K562 (cell line): ENCODE measurements at regions not wholly inside any gene's neighbourhood (a gene's known extent, or its start where the extent isn't known, plus 50 kb on each side); places are given as distances from the start of the nearest gene placed in this dataset. TPM values are rescaled to one million over a fixed set of nuclear protein-coding genes. Genes with fewer than 3 reads are reported as not detected.
A peak's percentile ranks its signal among the peaks of the same experiment; 100 is the strongest.
"Not testable (repeated sequence)": the region's sequence is repeated elsewhere in the genome, so short reads cannot be mapped to it uniquely, and the experiment has no call there.

Experiments
- ATAC-seq: fragments of 200-7000 bp; cut with Tn5 transposase; 3 replicates; pipeline ENCODE4 v1.9.1; 2020; ENCODE audit warnings: moderate library complexity
- BruUV-seq: library from RNA; stranded (reverse); fragments of 400-500 nt; replicated peaks from 2 replicates; lab custom pipeline; 2021; lab: Mats Ljungman, UMichigan
- CTCF ChIA-PET: fragments of 300-600 bp; formaldehyde crosslinking; extraction: SDS; loops from one replicate; lab custom pipeline; 2021; ENCODE audit warnings: low intra/inter-chr PET ratio; lab: Yijun Ruan, JAX
- POLR2A ChIA-PET: fragments of 300-600, 350-650 bp; sonication (Branson Sonifier 250); formaldehyde crosslinking; extraction: SDS; loops from one replicate; lab custom pipeline; 2021; ENCODE audit warnings: antibody characterized with exemption, inconsistent platforms; lab: Yijun Ruan, JAX
- DNase-seq, 4 experiments: peaks; one replicate each; pipeline versions ENCODE4 v3.0.0 to v3.0.0-alpha.2; 2011 to 2018; ENCODE audit warnings: low spot score in 3 of 4, mixed read lengths in 3 of 4; ENCODE audit errors: extremely low read depth in 1 of 4
- FAIRE-seq: peaks from 2 replicates; lab custom pipeline; 2011; peaks lifted over from hg19 to GRCh38; lab: Jason Lieb, UNC
- H2AFZ ChIP-seq: 2 replicates; pipeline ENCODE4 v1.6.0; 2011; ENCODE audit warnings: low read depth, low read length, control low read depth, inconsistent platforms
- H3K27ac ChIP-seq: fragments of 200-600 bp; 3 replicates; pipeline ENCODE4 v1.8.0; 2011; ENCODE audit warnings: low read depth, mild to moderate bottlenecking, control low read depth, inconsistent platforms, low read length, moderate library complexity, mixed read lengths; ENCODE audit errors: extremely low read depth
- H3K27me3 ChIP-seq, 2 experiments: fragments of 300-600 bp in 1 of 2; 2 replicates in 1 of 2; 3 replicates in 1 of 2; pipeline versions ENCODE4 v1.6.0 to v1.8.0; 2011; ENCODE audit warnings: inconsistent platforms in 2 of 2, low read length in 2 of 2, mild to moderate bottlenecking in 1 of 2, mixed read lengths in 1 of 2, moderate library complexity in 1 of 2; ENCODE audit not compliant: control insufficient read depth in 2 of 2, insufficient read depth in 2 of 2
- H3K36me3 ChIP-seq: fragments of 300-600 bp; 3 replicates; pipeline ENCODE4 v1.8.0; 2011; ENCODE audit warnings: mild to moderate bottlenecking, low read length, inconsistent platforms; ENCODE audit not compliant: control insufficient read depth, insufficient read depth
- H3K4me1 ChIP-seq, 2 experiments: fragments of 200-600 bp in 1 of 2; replicated peaks in 1 of 2; 2 replicates in 1 of 2; 3 replicates in 1 of 2; pipeline versions ENCODE4 v1.5.1 to v1.8.0; 2011; ENCODE audit warnings: inconsistent platforms in 2 of 2, low read length in 2 of 2, mild to moderate bottlenecking in 1 of 2, mixed read lengths in 1 of 2, moderate library complexity in 1 of 2; ENCODE audit not compliant: control insufficient read depth in 2 of 2, insufficient read depth in 2 of 2
- H3K4me2 ChIP-seq: 2 replicates; pipeline ENCODE4 v1.6.1; 2011; ENCODE audit warnings: low read length, control low read depth, inconsistent platforms, mixed read lengths; ENCODE audit not compliant: insufficient read depth
- H3K4me3 ChIP-seq: fragments of 200-600 bp; sonication (generic), shearing (Covaris generic); 2 replicates; pipeline ENCODE4 v1.5.1; 2016; ENCODE audit warnings: control low read depth, inconsistent platforms
- H3K79me2 ChIP-seq: fragments of 200-600 bp; 3 replicates; pipeline ENCODE4 v1.8.0; 2011; ENCODE audit warnings: low read length, inconsistent platforms; ENCODE audit not compliant: control insufficient read depth, insufficient read depth
- H3K9ac ChIP-seq, 2 experiments: 2 replicates each; pipeline versions ENCODE4 v1.6.0 to v1.6.1; 2011; ENCODE audit warnings: low read depth in 2 of 2, low read length in 2 of 2, control low read depth in 1 of 2, inconsistent platforms in 1 of 2, mild to moderate bottlenecking in 1 of 2, mixed read lengths in 1 of 2; ENCODE audit not compliant: insufficient read depth in 1 of 2
- H3K9me1 ChIP-seq: one replicate; pipeline ENCODE4 v1.6.0; 2011; ENCODE audit warnings: inconsistent platforms, mild to moderate bottlenecking, low read length, moderate library complexity; ENCODE audit not compliant: control insufficient read depth, insufficient read depth
- H3K9me3 ChIP-seq: replicated peaks from 2 replicates; pipeline ENCODE4 v1.5.1; 2011; ENCODE audit warnings: low read depth, low read length, inconsistent platforms; ENCODE audit not compliant: control insufficient read depth, insufficient read depth
- H4K20me1 ChIP-seq: replicated peaks from 2 replicates; pipeline ENCODE4 v1.6.1; 2011; ENCODE audit warnings: low read length, inconsistent platforms, mixed read lengths; ENCODE audit not compliant: control insufficient read depth, insufficient read depth
- ZNF507 ChIP-seq: conservative IDR thresholded peaks from 2 replicates; pipeline ENCODE4 v1.6.1; 2017; ENCODE audit warnings: missing genetic modification characterization, missing compliant biosample characterization
- WGBS: fragments of 100-300 bp; shearing (Covaris generic); methylation state at CpG from one replicate; pipeline ENCODE4 v1.1.6; 2016; ENCODE audit warnings: low coverage, mixed read lengths; ENCODE audit not compliant: insufficient coverage; ENCODE audit errors: missing lambda C conversion rate; 5-methylcytosine and 5-hydroxymethylcytosine counted together
- in situ Hi-C: fragments of 300-500 bp; cut with MboI; formaldehyde crosslinking; loops from 4 replicates; pipeline ENCODE4 v1.15.0; 2018; ENCODE audit warnings: inconsistent platforms, mixed read lengths
- intact Hi-C: fragments of 100-400 bp; cut with micrococcal nuclease; formaldehyde crosslinking; loops from 2 replicates; pipeline ENCODE4 v1.14.2; 2022
- small RNA-seq: library from RNA; depleted of rRNA; stranded (forward); fragments of <200 nt; gene quantifications from one replicate; pipeline ENCODE3, GENCODE V24; 2014

- FAIRE-seq, H2AFZ ChIP-seq, CTCF ChIA-PET, DNase-seq, H3K9me1 ChIP-seq, H3K36me3 ChIP-seq, H4K20me1 ChIP-seq, H3K9me3 ChIP-seq, H3K4me3 ChIP-seq, H3K27me3 ChIP-seq, BruUV-seq, in situ Hi-C loops, H3K79me2 ChIP-seq, H3K9ac ChIP-seq, H3K4me2 ChIP-seq, POLR2A ChIA-PET, H3K4me1 ChIP-seq, H3K27ac ChIP-seq, intact Hi-C loops, ATAC-seq: not testable (repeated sequence)
- WGBS: 0% methylated on average over 1 of the region's 1 CpG
- TF ChIP-seq ZNF507 (tag): peak; percentile 96
Observed at GRCh38 chr6:28022707-28023106, 57.7 kb upstream of the ZNF165 start.

Small RNAs in the stretch of these regions (small RNA-seq; reads per million reads assigned to genes)
- not detected for gene RF00012
